H1 (cell line): ENCODE measurements at regions not wholly inside any gene's neighbourhood (a gene's known extent, or its start where the extent isn't known, plus 50 kb on each side); places are given as distances from the start of the nearest gene placed in this dataset.

Source experiments
- CTCF ChIA-PET: fragments of 300-600 bp; sonication (Branson Sonifier 250); formaldehyde crosslinking; loops from one replicate; lab custom pipeline; 2021; ENCODE audit not compliant: partially characterized antibody; lab: Charles Lee
- POLR2A ChIA-PET: fragments of 300-600 bp; sonication (Branson Sonifier 250); formaldehyde crosslinking; loops from one replicate; lab custom pipeline; 2021; ENCODE audit warnings: inconsistent platforms; ENCODE audit not compliant: partially characterized antibody; lab: Charles Lee
- DNase-seq, 2 experiments: peaks; one replicate each; pipeline versions ENCODE4 v3.0.0 to v3.0.0-alpha.2; 2010 to 2022; ENCODE audit warnings: low spot score in 2 of 2, low read depth in 1 of 2, mixed read lengths in 1 of 2
- FAIRE-seq: peaks from 2 replicates; lab custom pipeline; 2011; peaks lifted over from hg19 to GRCh38; lab: Jason Lieb, UNC
- H2AFZ ChIP-seq: 2 replicates; pipeline ENCODE4 v1.8.1; 2012; ENCODE audit warnings: low read length, inconsistent platforms
- H2AK5ac ChIP-seq: 2 replicates; pipeline ENCODE4 v1.6.1; 2013; ENCODE audit warnings: low read depth, low read length
- H2BK120ac ChIP-seq: replicated peaks from 2 replicates; pipeline ENCODE3; 2013; ENCODE audit warnings: low read depth, low read length, inconsistent platforms
- H2BK12ac ChIP-seq: 2 replicates; pipeline ENCODE4 v1.6.1; 2013; ENCODE audit warnings: low read depth, low read length
- H2BK15ac ChIP-seq: 2 replicates; pipeline ENCODE4 v1.6.1; 2013; ENCODE audit warnings: low read length
- H2BK20ac ChIP-seq: 2 replicates; pipeline ENCODE4 v1.6.1; 2013; ENCODE audit warnings: low read length
- H2BK5ac ChIP-seq: 2 replicates; pipeline ENCODE4 v1.6.1; 2013; ENCODE audit warnings: low read depth, low read length
- H3K14ac ChIP-seq: 2 replicates; pipeline ENCODE4 v1.6.1; 2013; ENCODE audit warnings: inconsistent platforms; ENCODE audit not compliant: insufficient read length
- H3K18ac ChIP-seq: 2 replicates; pipeline ENCODE4 v1.6.1; 2013; ENCODE audit warnings: low read length; ENCODE audit errors: extremely low read depth
- H3K23ac ChIP-seq: 2 replicates; pipeline ENCODE4 v1.6.1; 2013; ENCODE audit warnings: inconsistent platforms; ENCODE audit not compliant: insufficient read length
- H3K23me2 ChIP-seq: 2 replicates; pipeline ENCODE4 v1.6.1; 2013; ENCODE audit warnings: low read depth, low read length
- H3K27ac ChIP-seq: 2 replicates; pipeline ENCODE4 v1.6.1; 2011; ENCODE audit warnings: low read depth, low read length, inconsistent platforms
- H3K27me3 ChIP-seq, 4 experiments: replicated peaks in 1 of 4; 1 replicate in 1 of 4; 2 replicates in 3 of 4; pipeline versions ENCODE4 v1.6.1 to v1.8.1; 2011 to 2013; ENCODE audit warnings: low read length in 3 of 4, mild to moderate bottlenecking in 3 of 4, inconsistent platforms in 2 of 4, mixed read lengths in 2 of 4, moderate library complexity in 1 of 4; ENCODE audit not compliant: control insufficient read depth in 3 of 4, insufficient read depth in 3 of 4; ENCODE audit errors: extremely low read depth in 1 of 4
- H3K36me3 ChIP-seq, 4 experiments: 2 replicates each; pipeline versions ENCODE4 v1.6.1 to v1.8.1; 2011 to 2013; ENCODE audit warnings: mild to moderate bottlenecking in 4 of 4, low read length in 3 of 4, moderate library complexity in 2 of 4, control low read depth in 1 of 4, inconsistent platforms in 1 of 4; ENCODE audit not compliant: insufficient read depth in 4 of 4, control insufficient read depth in 2 of 4
- H3K4ac ChIP-seq: replicated peaks from 2 replicates; pipeline ENCODE3; 2013; ENCODE audit warnings: low read length, low read depth, mixed read lengths, inconsistent platforms; ENCODE audit not compliant: insufficient read length
- H3K4me1 ChIP-seq, 4 experiments: replicated peaks in 1 of 4; 1 replicate in 1 of 4; 2 replicates in 3 of 4; pipeline versions ENCODE4 v1.6.1 to v1.8.1; 2011 to 2013; ENCODE audit warnings: low read length in 3 of 4, inconsistent platforms in 2 of 4, mixed read lengths in 1 of 4; ENCODE audit not compliant: insufficient read depth in 4 of 4, control insufficient read depth in 3 of 4
- H3K4me2 ChIP-seq, 2 experiments: 2 replicates each; pipeline versions ENCODE4 v1.6.1 to v1.8.1; 2011 to 2013; ENCODE audit warnings: low read depth in 2 of 2, low read length in 2 of 2, control low read depth in 1 of 2, inconsistent platforms in 1 of 2, mild to moderate bottlenecking in 1 of 2; ENCODE audit not compliant: insufficient read depth in 1 of 2
- H3K4me3 ChIP-seq, 4 experiments: fragments of 200-600, 300-600 bp in 1 of 4; sonication (generic), shearing (Covaris generic), sonication (Bioruptor Twin) in 1 of 4; 2 replicates each; pipeline versions ENCODE4 v1.5.1 to v1.8.1; 2011 to 2016; ENCODE audit warnings: low read length in 4 of 4, low read depth in 3 of 4, control low read depth in 2 of 4, inconsistent platforms in 2 of 4, mild to moderate bottlenecking in 2 of 4, mixed read lengths in 1 of 4, moderate library complexity in 1 of 4; ENCODE audit not compliant: insufficient read depth in 2 of 4; ENCODE audit errors: extremely low read depth in 1 of 4
- H3K56ac ChIP-seq: replicated peaks from 2 replicates; pipeline ENCODE3; 2013; ENCODE audit warnings: low read depth, mild to moderate bottlenecking, mixed read lengths, low read length, inconsistent platforms; ENCODE audit not compliant: insufficient read length
- H3K79me1 ChIP-seq: 2 replicates; pipeline ENCODE4 v1.6.1; 2013; ENCODE audit warnings: low read depth, low read length, control low read depth
- H3K79me2 ChIP-seq, 2 experiments: 2 replicates each; pipeline versions ENCODE4 v1.6.1 to v1.8.1; 2012 to 2013; ENCODE audit warnings: low read length in 2 of 2, mild to moderate bottlenecking in 2 of 2, inconsistent platforms in 1 of 2; ENCODE audit not compliant: insufficient read depth in 2 of 2, control insufficient read depth in 1 of 2
- H3K9ac ChIP-seq, 4 experiments: replicated peaks in 1 of 4; 1 replicate in 1 of 4; 2 replicates in 3 of 4; pipeline versions ENCODE4 v1.6.1 to v1.8.1; 2011 to 2013; ENCODE audit warnings: low read depth in 3 of 4, low read length in 3 of 4, control low read depth in 2 of 4, mild to moderate bottlenecking in 2 of 4, moderate library complexity in 2 of 4, inconsistent platforms in 1 of 4; ENCODE audit errors: extremely low read depth in 1 of 4
- H3K9me3 ChIP-seq, 2 experiments: 2 replicates each; pipeline versions ENCODE4 v1.6.1 to v1.8.1; 2012 to 2013; ENCODE audit warnings: mild to moderate bottlenecking in 2 of 2, moderate library complexity in 2 of 2, control low read depth in 1 of 2, inconsistent platforms in 1 of 2, low read depth in 1 of 2, low read length in 1 of 2, mixed read lengths in 1 of 2; ENCODE audit not compliant: insufficient read depth in 2 of 2
- H4K20me1 ChIP-seq, 2 experiments: replicated peaks in 1 of 2; 2 replicates each; pipeline versions ENCODE3 to v1.8.1; 2011 to 2013; ENCODE audit warnings: inconsistent platforms in 2 of 2, low read length in 2 of 2, mild to moderate bottlenecking in 1 of 2; ENCODE audit not compliant: insufficient read depth in 2 of 2, control insufficient read depth in 1 of 2
- H4K5ac ChIP-seq: 2 replicates; pipeline ENCODE4 v1.6.1; 2013; ENCODE audit warnings: low read length, low read depth, mixed read lengths, inconsistent platforms; ENCODE audit not compliant: insufficient read length
- H4K8ac ChIP-seq: 2 replicates; pipeline ENCODE4 v1.8.0; 2013; ENCODE audit warnings: mild to moderate bottlenecking, moderate library complexity, low read length, inconsistent platforms; ENCODE audit not compliant: insufficient read depth; ENCODE audit errors: extremely low read depth
- H4K91ac ChIP-seq: replicated peaks from 2 replicates; pipeline ENCODE3; 2013; ENCODE audit warnings: low read length, mixed read lengths, inconsistent platforms; ENCODE audit not compliant: insufficient read length
- CBX5 ChIP-seq: fragments of 300-800, 300-1000 bp; sonication (generic); IDR thresholded peaks from 2 replicates; pipeline ENCODE4 v1.7.1; 2016; ENCODE audit warnings: antibody characterized with exemption, low read length, low read depth
- CBX8 ChIP-seq: fragments of 300-800, 300-1000 bp; sonication (generic); IDR thresholded peaks from 2 replicates; pipeline ENCODE4 v1.7.1; 2016; ENCODE audit warnings: low read depth, low read length, borderline replicate concordance
- CEBPB ChIP-seq: IDR thresholded peaks from 2 replicates; pipeline ENCODE4 v1.6.1; 2012; ENCODE audit warnings: low read depth, low read length
- CTBP2 ChIP-seq: IDR thresholded peaks from 2 replicates; pipeline ENCODE4 v1.7.0; 2011; ENCODE audit warnings: borderline replicate concordance, mild to moderate bottlenecking, moderate library complexity, mixed read lengths, low read length; ENCODE audit not compliant: insufficient read depth, insufficient read length
- GTF2F1 ChIP-seq: IDR thresholded peaks from 2 replicates; pipeline ENCODE4 v1.6.1; 2012; ENCODE audit warnings: low read depth, low read length, improper control_type of control experiment, borderline replicate concordance
- JUN ChIP-seq: IDR thresholded peaks from 2 replicates; pipeline ENCODE4 v1.6.1; 2011; ENCODE audit warnings: low read depth, mild to moderate bottlenecking, improper control_type of control experiment, low read length
- POU5F1 ChIP-seq: IDR thresholded peaks from 2 replicates; pipeline ENCODE4 v1.6.1; 2011; ENCODE audit warnings: low read depth, mild to moderate bottlenecking, low read length, moderate library complexity
- RNF2 ChIP-seq: fragments of 200-900, 300-1000 bp; sonication (generic); IDR thresholded peaks from 2 replicates; pipeline ENCODE4 v1.7.1; 2016; ENCODE audit warnings: borderline replicate concordance, low read depth, mild to moderate bottlenecking, antibody characterized with exemption, low read length; ENCODE audit not compliant: poor library complexity, severe bottlenecking; ENCODE audit errors: missing control alignments
- SAP30 ChIP-seq: fragments of 300-600 bp; sonication (generic); IDR thresholded peaks from 2 replicates; pipeline ENCODE4 v1.7.1; 2012; ENCODE audit warnings: low read length, moderate library complexity, mild to moderate bottlenecking, inconsistent platforms; ENCODE audit not compliant: insufficient read depth, insufficient replicate concordance
- SIRT6 ChIP-seq: IDR thresholded peaks from one replicate; pipeline ENCODE4 v1.7.1; 2012; ENCODE audit warnings: low read length, inconsistent platforms
- SRF ChIP-seq: IDR thresholded peaks from 2 replicates; pipeline ENCODE4 v1.6.1; 2011; ENCODE audit warnings: mild to moderate bottlenecking, low read depth, low read length, moderate library complexity
- TAF7 ChIP-seq: optimal IDR thresholded peaks from 2 replicates; pipeline ENCODE3; 2011; ENCODE audit warnings: low read depth, mild to moderate bottlenecking, inconsistent platforms, low read length, moderate library complexity, borderline replicate concordance
- WGBS, 2 experiments: shearing (Covaris generic) in 1 of 2; methylation state at CpG; one replicate each; pipeline versions ENCODE4 v1.1.6 to v1.1.7; 2013 to 2015; ENCODE audit warnings: low lambda C conversion rate in 2 of 2, mixed read lengths in 2 of 2, inconsistent platforms in 1 of 2, low coverage in 1 of 2, missing lambda C conversion rate in 1 of 2; ENCODE audit not compliant: insufficient replicate concordance in 2 of 2, insufficient coverage in 1 of 2, insufficient read length in 1 of 2; ENCODE audit errors: extremely low coverage in 1 of 2, missing lambda C conversion rate in 1 of 2; 5-methylcytosine and 5-hydroxymethylcytosine counted together
- TF ChIP-seq, protein P1 (sequence below): IDR thresholded peaks from 2 replicates; pipeline ENCODE4 v1.6.1; 2012; ENCODE audit warnings: low read length, inconsistent platforms

DNA sequence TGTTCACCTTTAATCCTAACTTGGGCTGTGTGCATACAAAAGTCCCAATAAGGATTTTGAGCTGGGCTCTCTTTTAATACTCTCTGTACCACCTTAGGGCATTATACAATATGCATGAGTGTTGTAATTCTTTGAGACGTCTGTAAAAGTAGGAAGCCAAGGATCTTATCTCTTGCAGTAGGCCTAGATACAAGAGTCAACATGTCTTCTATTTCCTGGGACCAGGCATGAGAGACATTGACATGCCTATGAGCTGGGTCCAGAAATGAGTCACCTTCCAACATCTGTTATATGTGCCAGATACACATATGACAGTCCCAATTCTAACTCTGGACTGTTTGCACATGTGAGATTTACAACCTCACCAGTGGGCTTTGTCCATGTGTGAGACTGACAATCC lies 1911.2 kb downstream of the TP53TG3F start:
- H4K20me1 ChIP-seq = no peaks in the 10 kb centered on the region
- no peak overlapping the region for H4K8ac ChIP-seq
- H3K14ac ChIP-seq = no peak overlapping the region
- 81% methylated on average over 1 of the region's 1 CpG; no CpG with 5 or more reads in 1 of the 2 experiments for WGBS, 2 experiments
- no peak overlapping the region for H2BK12ac ChIP-seq
- H4K5ac ChIP-seq = no peak overlapping the region
- H2BK120ac ChIP-seq = no peak overlapping the region
- H2BK20ac ChIP-seq = no peak overlapping the region
- H3K4me2 ChIP-seq = no peak overlapping the region
- CTCF ChIA-PET = no interaction called here
- H3K36me3 ChIP-seq = no peaks in the 10 kb centered on the region
- no peaks in the 10 kb centered on the region for H3K4me1 ChIP-seq
- H3K23me2 ChIP-seq = no peaks in the 10 kb centered on the region
- FAIRE-seq (no peak), DNase-seq (no peak)
- H2AK5ac ChIP-seq = no peak overlapping the region
- no peak overlapping the region for H3K9ac ChIP-seq
- no peak overlapping the region for H3K27ac ChIP-seq
- no peaks in the 10 kb centered on the region for H3K27me3 ChIP-seq
- H3K79me2 ChIP-seq = no peaks in the 10 kb centered on the region
- H2BK5ac ChIP-seq = no peak overlapping the region
- no peak overlapping the region for H2AFZ ChIP-seq
- no peak overlapping the region for H3K23ac ChIP-seq
- POLR2A ChIA-PET = no interaction called here
- peaks cover 64 to 75% of the 10 kb centered on the region in 2 experiments for H3K9me3 ChIP-seq
- no peaks in the 10 kb centered on the region for H3K79me1 ChIP-seq
- no peak overlapping the region for H3K56ac ChIP-seq
- H4K91ac ChIP-seq = no peak overlapping the region
- H2BK15ac ChIP-seq = no peak overlapping the region
- H3K4ac ChIP-seq = no peak overlapping the region
- H3K18ac ChIP-seq = no peak overlapping the region
- no peak overlapping the region for H3K4me3 ChIP-seq
- TF ChIP-seq CEBPB = no peak
- TF ChIP-seq SRF = no peak
- TF ChIP-seq CTBP2 = no peak
- no peak for TF ChIP-seq SAP30
- TF ChIP-seq JUN = no peak
- TF ChIP-seq SIRT6 = no peak
- no peak for TF ChIP-seq CBX5
- TF ChIP-seq, protein P1, sequence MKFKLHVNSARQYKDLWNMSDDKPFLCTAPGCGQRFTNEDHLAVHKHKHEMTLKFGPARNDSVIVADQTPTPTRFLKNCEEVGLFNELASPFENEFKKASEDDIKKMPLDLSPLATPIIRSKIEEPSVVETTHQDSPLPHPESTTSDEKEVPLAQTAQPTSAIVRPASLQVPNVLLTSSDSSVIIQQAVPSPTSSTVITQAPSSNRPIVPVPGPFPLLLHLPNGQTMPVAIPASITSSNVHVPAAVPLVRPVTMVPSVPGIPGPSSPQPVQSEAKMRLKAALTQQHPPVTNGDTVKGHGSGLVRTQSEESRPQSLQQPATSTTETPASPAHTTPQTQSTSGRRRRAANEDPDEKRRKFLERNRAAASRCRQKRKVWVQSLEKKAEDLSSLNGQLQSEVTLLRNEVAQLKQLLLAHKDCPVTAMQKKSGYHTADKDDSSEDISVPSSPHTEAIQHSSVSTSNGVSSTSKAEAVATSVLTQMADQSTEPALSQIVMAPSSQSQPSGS = no peak
- TF ChIP-seq GTF2F1 = no peak
- no peak for TF ChIP-seq POU5F1
- TF ChIP-seq RNF2 = no peak
- no peak for TF ChIP-seq TAF7
- no peak for TF ChIP-seq CBX8
